Colonic mucosa (tissue), 4 donors: ENCODE measurements at regions not wholly inside any gene's neighbourhood (a gene's known extent, or its start where the extent isn't known, plus 50 kb on each side); places are given as distances from the start of the nearest gene placed in this dataset.
A peak's percentile ranks its signal among the peaks of the same experiment; 100 is the strongest.

Experiments used
- DNase-seq: peaks from one replicate; pipeline ENCODE4 v3.0.0-alpha.2; 2020
- H3K27ac ChIP-seq: fragments of 200-600 bp; one replicate; pipeline ENCODE4 v1.8.0; 2021
- H3K27me3 ChIP-seq: fragments of 200-600 bp; one replicate; pipeline ENCODE4 v1.8.0; 2021
- H3K36me3 ChIP-seq: fragments of 200-600 bp; one replicate; pipeline ENCODE4 v1.8.0; 2021
- H3K4me1 ChIP-seq: fragments of 200-600 bp; one replicate; pipeline ENCODE4 v1.8.0; 2021; ENCODE audit warnings: mild to moderate bottlenecking
- H3K4me3 ChIP-seq: fragments of 200-600 bp; one replicate; pipeline ENCODE4 v1.8.0; 2021
- H3K9ac ChIP-seq, 2 donors: one replicate each; pipeline ENCODE4 v1.7.0; 2013; ENCODE audit warnings: control low read depth in 2 of 2, low read depth in 2 of 2, low read length in 2 of 2
- H3K9me3 ChIP-seq: fragments of 200-600 bp; one replicate; pipeline ENCODE4 v1.8.0; 2021
- CTCF ChIP-seq: fragments of 200-600 bp; IDR thresholded peaks from one replicate; pipeline ENCODE4 v1.8.0; 2022; ENCODE audit warnings: antibody characterized with exemption, mild to moderate bottlenecking
- intact Hi-C: fragments of 100-400 bp; cut with DNase I; formaldehyde crosslinking; loops from one replicate; pipeline ENCODE4 v1.14.1; 2022
- donor health status: healthy.
- donor health status: DM: no; HTN: no; CAD: no.
- donor health status: DM: no; HTN: no; CAD: no.

- Histone ChIP-seq H3K36me3 (no peaks in the 10 kb centered on the region), H3K4me3 (no peak overlapping the region), H3K4me1 (no peaks in the 10 kb centered on the region), H3K9ac (no peak overlapping the region), H3K9me3 (no peaks in the 10 kb centered on the region), H3K27me3 (no peaks in the 10 kb centered on the region), H3K27ac (no peak overlapping the region)
- intact Hi-C loops: no loop called here
- TF ChIP-seq CTCF: no peak
- no peak for DNase-seq
Observed at GRCh38 chr20:53813636-53814035, 220.0 kb upstream of the ZNF217 start.

GRCh38 chr20:53811577-53811976 is 217.9 kb upstream of the ZNF217 start:
- H3K4me1 ChIP-seq: no peaks in the 10 kb centered on the region
- intact Hi-C loops: no loop called here

GRCh38 chr20:53810661-53811355 is 217.2 kb upstream of the ZNF217 start:
- H3K36me3 ChIP-seq: no peaks in the 10 kb centered on the region
- TF ChIP-seq CTCF: no peak
- DNase-seq: no peak
- no peak overlapping the region for H3K9ac ChIP-seq
- H3K9me3 ChIP-seq: no peaks in the 10 kb centered on the region
- intact Hi-C loops: no loop called here
- no peak overlapping the region for H3K4me3 ChIP-seq
- H3K27ac ChIP-seq: no peak overlapping the region
- no peaks in the 10 kb centered on the region for H3K4me1 ChIP-seq
- no peaks in the 10 kb centered on the region for H3K27me3 ChIP-seq

More at GRCh38 chr20:53811577-53811976, 217.9 kb upstream of the ZNF217 start:
- Histone ChIP-seq H3K9me3 (no peaks in the 10 kb centered on the region), H3K27ac (no peak overlapping the region), H3K4me3 (no peak overlapping the region), H3K27me3 (no peaks in the 10 kb centered on the region), H3K9ac (no peak overlapping the region), H3K36me3 (no peaks in the 10 kb centered on the region)
- DNase-seq: no peak
- no peak for TF ChIP-seq CTCF

GRCh38 chr20:53809728-53810365 is 216.2 kb upstream of the ZNF217 start:
- H3K9ac ChIP-seq: no peak overlapping the region
- no peaks in the 10 kb centered on the region for H3K36me3 ChIP-seq
- no peak for TF ChIP-seq CTCF
- no peak overlapping the region for H3K27ac ChIP-seq
- intact Hi-C loops: no loop called here
- no peak overlapping the region for H3K4me3 ChIP-seq
- no peak for DNase-seq
- no peaks in the 10 kb centered on the region for H3K9me3 ChIP-seq
- no peaks in the 10 kb centered on the region for H3K27me3 ChIP-seq
- no peaks in the 10 kb centered on the region for H3K4me1 ChIP-seq

GRCh38 chr20:53809217-53809616 is 215.6 kb upstream of the ZNF217 start:
- DNase-seq: no peak
- no peaks in the 10 kb centered on the region for H3K27me3 ChIP-seq
- H3K4me1 ChIP-seq: no peaks in the 10 kb centered on the region
- TF ChIP-seq CTCF: no peak
- H3K27ac ChIP-seq: no peak overlapping the region
- no peaks in the 10 kb centered on the region for H3K36me3 ChIP-seq
- H3K4me3 ChIP-seq: no peak overlapping the region
- no peaks in the 10 kb centered on the region for H3K9me3 ChIP-seq
- peak overlapping the region in 1 of 2 donors; percentile 21 for H3K9ac ChIP-seq
- intact Hi-C loops: no loop called here
